ENCODE measurements at regions not wholly inside any gene's neighbourhood (a gene's known extent, or its start where the extent isn't known, plus 50 kb on each side); places are given as distances from the start of the nearest gene placed in this dataset.
"Not testable (repeated sequence)": the region's sequence is repeated elsewhere in the genome, so short reads cannot be mapped to it uniquely, and the experiment has no call there.

- DNase-seq (ENCODE audit: low read depth in 2 of 2): no peak
Observed at GRCh38 chr10:9334270-9334669, 1279.8 kb downstream of the GATA3 start.

- no peak for DNase-seq (ENCODE audit: low read depth in 2 of 2)
Observed at GRCh38 chr10:9339716-9340115, 1285.2 kb downstream of the GATA3 start.

- DNase-seq (ENCODE audit: low read depth in 2 of 2): peak; percentile 30 to 53
Observed at GRCh38 chr10:9342885-9343570, 1288.5 kb downstream of the GATA3 start.

- DNase-seq (ENCODE audit: low read depth in 2 of 2): not testable (repeated sequence)
Observed at GRCh38 chr10:9347933-9348332, 1293.4 kb downstream of the GATA3 start.

GRCh38 chr10:9357471-9357870 lies 1303.0 kb downstream of the GATA3 start:
- DNase-seq (ENCODE audit: low read depth in 2 of 2): no peak

GRCh38 chr10:9362721-9363120 lies 1308.2 kb downstream of the GATA3 start:
- no peak for DNase-seq (ENCODE audit: low read depth in 2 of 2)

GRCh38 chr10:9379183-9379582 lies 1324.7 kb downstream of the GATA3 start:
- no peak for DNase-seq (ENCODE audit: low read depth in 2 of 2)

- no peak for DNase-seq (ENCODE audit: low read depth in 2 of 2)
Observed at GRCh38 chr10:9381733-9382532, 1327.4 kb downstream of the GATA3 start.

- no peak for DNase-seq (ENCODE audit: low read depth in 2 of 2)
Observed at GRCh38 chr10:9382533-9382866, 1328.0 kb downstream of the GATA3 start.

- DNase-seq (ENCODE audit: low read depth in 2 of 2): no peak
Observed at GRCh38 chr10:9390516-9390915, 1336.0 kb downstream of the GATA3 start.

GRCh38 chr10:9399275-9399983 lies 1344.9 kb downstream of the GATA3 start:
- no peak for DNase-seq (ENCODE audit: low read depth in 2 of 2)

- not testable (repeated sequence) for DNase-seq (ENCODE audit: low read depth in 2 of 2)
Observed at GRCh38 chr10:9402067-9402466, 1347.6 kb downstream of the GATA3 start.

- not testable (repeated sequence) for DNase-seq (ENCODE audit: low read depth in 2 of 2)
Observed at GRCh38 chr10:9402507-9403195, 1348.2 kb downstream of the GATA3 start.

- DNase-seq (ENCODE audit: low read depth in 2 of 2): not testable (repeated sequence)
Observed at GRCh38 chr10:9407201-9407600, 1352.7 kb downstream of the GATA3 start.

- DNase-seq (ENCODE audit: low read depth in 2 of 2): no peak
Observed at GRCh38 chr10:9416331-9416730, 1361.8 kb downstream of the GATA3 start.

GRCh38 chr10:9419757-9420156 lies 1365.3 kb downstream of the GATA3 start:
- no peak for DNase-seq (ENCODE audit: low read depth in 2 of 2)

- no peak for DNase-seq (ENCODE audit: low read depth in 2 of 2)
Observed at GRCh38 chr10:9427209-9427608, 1372.7 kb downstream of the GATA3 start.

GRCh38 chr10:9437131-9437530 lies 1382.6 kb downstream of the GATA3 start:
- no peak for DNase-seq (ENCODE audit: low read depth in 2 of 2)

- DNase-seq (ENCODE audit: low read depth in 2 of 2): no peak
Observed at GRCh38 chr10:9443758-9444157, 1389.3 kb downstream of the GATA3 start.

GRCh38 chr10:9449530-9449929 lies 1395.0 kb downstream of the GATA3 start:
- DNase-seq (ENCODE audit: low read depth in 2 of 2): no peak

- DNase-seq (ENCODE audit: low read depth in 2 of 2): no peak
Observed at GRCh38 chr10:9450801-9451200, 1396.3 kb downstream of the GATA3 start.

GRCh38 chr10:9451211-9451773 lies 1396.8 kb downstream of the GATA3 start:
- no peak for DNase-seq (ENCODE audit: low read depth in 2 of 2)
